DND-41 (cell line): ENCODE measurements at regions not wholly inside any gene's neighbourhood (a gene's known extent, or its start where the extent isn't known, plus 50 kb on each side); places are given as distances from the start of the nearest gene placed in this dataset.

ENCODE experiments used
- ATAC-seq: fragments of 200-7000 bp; cut with Tn5 transposase; 3 replicates; pipeline ENCODE4 v1.9.1; 2021; ENCODE audit warnings: low read depth; ENCODE audit not compliant: insufficient read depth
- DNase-seq: peaks from one replicate; pipeline ENCODE4 v3.0.0-alpha.2; 2020
- H2AFZ ChIP-seq: 2 replicates; pipeline ENCODE4 v1.6.0; 2012; ENCODE audit warnings: low read depth, low read length
- H3K27ac ChIP-seq: 2 replicates; pipeline ENCODE4 v1.5.1; 2012; ENCODE audit warnings: low read length, inconsistent platforms
- H3K27me3 ChIP-seq: fragments of 200-600 bp; sonication (generic); 2 replicates; pipeline ENCODE4 v1.6.0; 2012; ENCODE audit warnings: low read length, mild to moderate bottlenecking, inconsistent platforms; ENCODE audit not compliant: insufficient read depth, poor library complexity
- H3K36me3 ChIP-seq: 2 replicates; pipeline ENCODE4 v1.5.1; 2012; ENCODE audit warnings: low read length, inconsistent platforms; ENCODE audit not compliant: insufficient read depth
- H3K4me1 ChIP-seq: 2 replicates; pipeline ENCODE4 v1.5.1; 2012; ENCODE audit warnings: mild to moderate bottlenecking, low read length; ENCODE audit not compliant: insufficient read depth
- H3K4me2 ChIP-seq: 2 replicates; pipeline ENCODE4 v1.6.0; 2012; ENCODE audit warnings: mild to moderate bottlenecking, moderate library complexity, low read length, inconsistent platforms; ENCODE audit not compliant: insufficient read depth
- H3K4me3 ChIP-seq, 2 experiments: fragments of 200-600 bp in 1 of 2; shearing (Covaris generic) in 1 of 2; 2 replicates each; pipeline ENCODE4 v1.5.1; 2012 to 2016; ENCODE audit warnings: inconsistent platforms in 2 of 2, low read length in 2 of 2, mild to moderate bottlenecking in 2 of 2, low read depth in 1 of 2, moderate library complexity in 1 of 2
- H3K79me2 ChIP-seq: 2 replicates; pipeline ENCODE4 v1.6.0; 2012; ENCODE audit warnings: low read length, inconsistent platforms; ENCODE audit not compliant: insufficient read depth
- H3K9ac ChIP-seq: 2 replicates; pipeline ENCODE4 v1.6.0; 2012; ENCODE audit warnings: low read depth, mild to moderate bottlenecking, inconsistent platforms, low read length, moderate library complexity
- H3K9me3 ChIP-seq: 2 replicates; pipeline ENCODE4 v1.5.1; 2012; ENCODE audit warnings: low read length, moderate library complexity, mild to moderate bottlenecking, inconsistent platforms; ENCODE audit not compliant: insufficient read depth, severe bottlenecking
- H4K20me1 ChIP-seq: 2 replicates; pipeline ENCODE4 v1.6.0; 2012; ENCODE audit warnings: low read length; ENCODE audit not compliant: insufficient read depth
- EZH2 ChIP-seq: IDR thresholded peaks from 3 replicates; pipeline ENCODE4 v1.6.1; 2012; ENCODE audit warnings: borderline replicate concordance, low read depth, mild to moderate bottlenecking, moderate library complexity, low read length, inconsistent platforms; ENCODE audit not compliant: severe bottlenecking
- TF ChIP-seq, protein P1 (sequence below): IDR thresholded peaks from 2 replicates; pipeline ENCODE4 v1.5.1; 2012; ENCODE audit warnings: borderline replicate concordance, low read length, moderate library complexity, mild to moderate bottlenecking; ENCODE audit not compliant: poor library complexity, severe bottlenecking; ENCODE audit errors: extremely low read depth

DNA sequence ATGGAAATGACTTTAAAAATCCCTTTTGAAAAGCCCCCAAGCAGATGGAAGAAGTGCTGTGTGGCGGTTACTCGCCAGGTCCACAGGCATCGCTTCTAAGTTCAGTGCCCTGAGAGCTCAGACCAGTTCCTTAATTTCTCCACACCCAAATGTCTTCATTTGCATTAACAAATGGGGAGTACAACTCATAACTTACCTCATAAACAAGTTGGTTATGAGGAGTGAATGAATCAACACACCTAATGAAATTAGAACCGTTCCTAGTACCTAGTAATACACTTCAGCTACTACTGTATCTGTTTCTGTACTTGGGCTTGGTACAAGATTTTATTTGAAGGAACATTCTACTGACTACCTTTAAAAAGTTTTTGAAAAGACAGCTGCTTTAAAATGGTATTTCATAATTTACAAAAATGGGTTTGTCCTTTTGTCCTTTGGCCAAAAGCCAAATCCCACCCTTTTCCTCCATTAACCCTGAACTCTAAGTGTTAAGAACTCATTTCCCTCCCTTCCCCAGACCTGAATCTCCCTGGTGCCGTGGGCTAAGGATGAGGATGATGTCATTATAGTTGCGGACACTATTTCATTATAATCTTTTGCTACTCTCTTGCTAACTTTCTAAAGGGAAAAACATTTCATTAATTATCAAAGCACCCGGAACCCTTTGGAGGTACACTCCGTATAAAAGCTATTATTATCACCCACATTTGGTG is 221.5 kb upstream of the CELF2 start:
- Histone ChIP-seq H3K4me3 (no peak overlapping the region), H3K79me2 (no peaks in the 10 kb centered on the region), H3K4me1 (peaks cover 2% of the 10 kb centered on the region; the same call in 1 of the 2 replicates), H3K9ac (no peak overlapping the region), H2AFZ (no peak overlapping the region), H3K9me3 (no peaks in the 10 kb centered on the region), H3K27me3 (peaks cover 6% of the 10 kb centered on the region), H3K4me2 (no peak overlapping the region), H3K36me3 (no peaks in the 10 kb centered on the region), H3K27ac (no peak overlapping the region), H4K20me1 (no peaks in the 10 kb centered on the region)
- no peak for DNase-seq
- ATAC-seq = no peak
- TF ChIP-seq, protein P1, sequence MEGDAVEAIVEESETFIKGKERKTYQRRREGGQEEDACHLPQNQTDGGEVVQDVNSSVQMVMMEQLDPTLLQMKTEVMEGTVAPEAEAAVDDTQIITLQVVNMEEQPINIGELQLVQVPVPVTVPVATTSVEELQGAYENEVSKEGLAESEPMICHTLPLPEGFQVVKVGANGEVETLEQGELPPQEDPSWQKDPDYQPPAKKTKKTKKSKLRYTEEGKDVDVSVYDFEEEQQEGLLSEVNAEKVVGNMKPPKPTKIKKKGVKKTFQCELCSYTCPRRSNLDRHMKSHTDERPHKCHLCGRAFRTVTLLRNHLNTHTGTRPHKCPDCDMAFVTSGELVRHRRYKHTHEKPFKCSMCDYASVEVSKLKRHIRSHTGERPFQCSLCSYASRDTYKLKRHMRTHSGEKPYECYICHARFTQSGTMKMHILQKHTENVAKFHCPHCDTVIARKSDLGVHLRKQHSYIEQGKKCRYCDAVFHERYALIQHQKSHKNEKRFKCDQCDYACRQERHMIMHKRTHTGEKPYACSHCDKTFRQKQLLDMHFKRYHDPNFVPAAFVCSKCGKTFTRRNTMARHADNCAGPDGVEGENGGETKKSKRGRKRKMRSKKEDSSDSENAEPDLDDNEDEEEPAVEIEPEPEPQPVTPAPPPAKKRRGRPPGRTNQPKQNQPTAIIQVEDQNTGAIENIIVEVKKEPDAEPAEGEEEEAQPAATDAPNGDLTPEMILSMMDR = no peak
- no peak for TF ChIP-seq EZH2

DNA sequence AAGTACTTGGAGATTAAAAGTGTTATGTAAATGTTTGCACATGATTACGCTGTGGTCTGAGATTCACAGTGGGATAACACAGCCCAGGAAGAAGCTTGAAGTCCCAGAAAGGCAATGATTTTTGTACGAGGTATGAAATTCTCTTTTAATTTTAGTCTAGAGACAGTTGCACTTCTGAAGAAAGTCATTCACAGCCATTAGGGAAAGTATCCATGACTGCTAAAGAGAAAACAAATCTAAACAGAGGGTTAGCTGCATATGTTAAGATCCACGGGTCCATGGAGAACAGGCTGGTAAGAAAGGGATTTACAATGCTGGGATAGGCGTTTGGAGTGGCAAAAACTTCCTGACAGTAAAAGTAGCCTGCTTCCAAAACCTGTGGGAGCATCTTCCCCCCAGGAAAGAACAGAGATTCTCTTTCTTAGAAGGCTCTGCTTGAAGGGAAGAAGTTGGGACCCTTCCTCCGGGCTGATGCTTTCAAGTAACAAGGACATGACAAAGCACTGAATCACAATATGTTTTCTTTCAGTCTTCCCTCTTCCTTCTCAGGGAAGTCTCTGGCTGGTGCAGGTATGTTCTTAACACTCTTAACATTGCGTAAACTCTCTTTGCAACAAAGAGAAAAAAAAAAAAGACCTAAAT is 220.8 kb upstream of the CELF2 start:
- H3K36me3 ChIP-seq = no peaks in the 10 kb centered on the region
- no peak overlapping the region for H3K4me3 ChIP-seq
- no peak for DNase-seq
- TF ChIP-seq EZH2 = no peak
- TF ChIP-seq, protein P1 = no peak
- H4K20me1 ChIP-seq = no peaks in the 10 kb centered on the region
- no peaks in the 10 kb centered on the region for H3K79me2 ChIP-seq
- H3K9ac ChIP-seq = no peak overlapping the region
- peaks cover 2% of the 10 kb centered on the region; the same call in 1 of the 2 replicates for H3K4me1 ChIP-seq
- H2AFZ ChIP-seq = no peak overlapping the region
- H3K27me3 ChIP-seq = peaks cover 6% of the 10 kb centered on the region
- H3K27ac ChIP-seq = no peak overlapping the region
- ATAC-seq = no peak
- H3K9me3 ChIP-seq = no peaks in the 10 kb centered on the region
- H3K4me2 ChIP-seq = no peak overlapping the region

DNA sequence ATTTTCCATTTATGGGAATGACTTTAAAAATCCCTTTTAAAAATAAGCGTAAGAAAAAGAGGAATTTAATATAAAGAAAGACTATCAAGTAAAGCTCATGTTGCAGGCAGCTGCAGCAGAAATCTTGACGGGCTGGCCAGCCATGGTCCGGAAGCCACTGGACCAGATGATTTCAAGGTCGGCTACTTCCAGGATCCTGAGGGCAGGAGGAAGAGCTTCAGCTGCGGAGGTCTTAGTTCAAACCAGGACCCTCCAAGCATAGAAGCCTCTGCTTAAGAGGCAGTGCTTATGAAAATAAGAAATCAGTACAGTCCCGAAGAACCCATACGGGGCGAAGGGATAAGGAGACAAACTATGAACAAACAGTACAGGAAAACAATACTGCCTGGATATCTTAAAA is 220.2 kb upstream of the CELF2 start:
- no peak overlapping the region for H3K9ac ChIP-seq
- peaks cover 2% of the 10 kb centered on the region; the same call in 1 of the 2 replicates for H3K4me1 ChIP-seq
- no peak overlapping the region for H3K4me2 ChIP-seq

More for the DNA sequence above, 220.2 kb upstream of the CELF2 start:
- ATAC-seq (no peak), DNase-seq (no peak)
- no peaks in the 10 kb centered on the region for H4K20me1 ChIP-seq
- H2AFZ ChIP-seq = no peak overlapping the region
- TF ChIP-seq EZH2 = no peak
- TF ChIP-seq, protein P1 = no peak
- H3K9me3 ChIP-seq = no peaks in the 10 kb centered on the region
- peaks cover 6% of the 10 kb centered on the region for H3K27me3 ChIP-seq
- H3K36me3 ChIP-seq = no peaks in the 10 kb centered on the region
- no peak overlapping the region for H3K27ac ChIP-seq
- H3K79me2 ChIP-seq = no peaks in the 10 kb centered on the region
- no peak overlapping the region for H3K4me3 ChIP-seq
